K562 (cell line): ENCODE measurements at regions not wholly inside any gene's neighbourhood (a gene's known extent, or its start where the extent isn't known, plus 50 kb on each side); places are given as distances from the start of the nearest gene placed in this dataset.

Experiments used
- ATAC-seq: fragments of 200-7000 bp; cut with Tn5 transposase; 3 replicates; pipeline ENCODE4 v1.9.1; 2020; ENCODE audit warnings: moderate library complexity
- BruUV-seq: library from RNA; stranded (reverse); fragments of 400-500 nt; replicated peaks from 2 replicates; lab custom pipeline; 2021; lab: Mats Ljungman, UMichigan
- CTCF ChIA-PET: fragments of 300-600 bp; formaldehyde crosslinking; extraction: SDS; loops from one replicate; lab custom pipeline; 2021; ENCODE audit warnings: low intra/inter-chr PET ratio; lab: Yijun Ruan, JAX
- POLR2A ChIA-PET: fragments of 300-600, 350-650 bp; sonication (Branson Sonifier 250); formaldehyde crosslinking; extraction: SDS; loops from one replicate; lab custom pipeline; 2021; ENCODE audit warnings: antibody characterized with exemption, inconsistent platforms; lab: Yijun Ruan, JAX
- DNase-seq, 4 experiments: peaks; one replicate each; pipeline versions ENCODE4 v3.0.0 to v3.0.0-alpha.2; 2011 to 2018; ENCODE audit warnings: low spot score in 3 of 4, mixed read lengths in 3 of 4; ENCODE audit errors: extremely low read depth in 1 of 4
- FAIRE-seq: peaks from 2 replicates; lab custom pipeline; 2011; peaks lifted over from hg19 to GRCh38; lab: Jason Lieb, UNC
- H2AFZ ChIP-seq: 2 replicates; pipeline ENCODE4 v1.6.0; 2011; ENCODE audit warnings: low read depth, low read length, control low read depth, inconsistent platforms
- H3K27ac ChIP-seq: fragments of 200-600 bp; 3 replicates; pipeline ENCODE4 v1.8.0; 2011; ENCODE audit warnings: low read depth, mild to moderate bottlenecking, control low read depth, inconsistent platforms, low read length, moderate library complexity, mixed read lengths; ENCODE audit errors: extremely low read depth
- H3K27me3 ChIP-seq, 2 experiments: fragments of 300-600 bp in 1 of 2; 2 replicates in 1 of 2; 3 replicates in 1 of 2; pipeline versions ENCODE4 v1.6.0 to v1.8.0; 2011; ENCODE audit warnings: inconsistent platforms in 2 of 2, low read length in 2 of 2, mild to moderate bottlenecking in 1 of 2, mixed read lengths in 1 of 2, moderate library complexity in 1 of 2; ENCODE audit not compliant: control insufficient read depth in 2 of 2, insufficient read depth in 2 of 2
- H3K36me3 ChIP-seq: fragments of 300-600 bp; 3 replicates; pipeline ENCODE4 v1.8.0; 2011; ENCODE audit warnings: mild to moderate bottlenecking, low read length, inconsistent platforms; ENCODE audit not compliant: control insufficient read depth, insufficient read depth
- H3K4me1 ChIP-seq, 2 experiments: fragments of 200-600 bp in 1 of 2; replicated peaks in 1 of 2; 2 replicates in 1 of 2; 3 replicates in 1 of 2; pipeline versions ENCODE4 v1.5.1 to v1.8.0; 2011; ENCODE audit warnings: inconsistent platforms in 2 of 2, low read length in 2 of 2, mild to moderate bottlenecking in 1 of 2, mixed read lengths in 1 of 2, moderate library complexity in 1 of 2; ENCODE audit not compliant: control insufficient read depth in 2 of 2, insufficient read depth in 2 of 2
- H3K4me2 ChIP-seq: 2 replicates; pipeline ENCODE4 v1.6.1; 2011; ENCODE audit warnings: low read length, control low read depth, inconsistent platforms, mixed read lengths; ENCODE audit not compliant: insufficient read depth
- H3K4me3 ChIP-seq: fragments of 200-600 bp; sonication (generic), shearing (Covaris generic); 2 replicates; pipeline ENCODE4 v1.5.1; 2016; ENCODE audit warnings: control low read depth, inconsistent platforms
- H3K79me2 ChIP-seq: fragments of 200-600 bp; 3 replicates; pipeline ENCODE4 v1.8.0; 2011; ENCODE audit warnings: low read length, inconsistent platforms; ENCODE audit not compliant: control insufficient read depth, insufficient read depth
- H3K9ac ChIP-seq, 2 experiments: 2 replicates each; pipeline versions ENCODE4 v1.6.0 to v1.6.1; 2011; ENCODE audit warnings: low read depth in 2 of 2, low read length in 2 of 2, control low read depth in 1 of 2, inconsistent platforms in 1 of 2, mild to moderate bottlenecking in 1 of 2, mixed read lengths in 1 of 2; ENCODE audit not compliant: insufficient read depth in 1 of 2
- H3K9me1 ChIP-seq: one replicate; pipeline ENCODE4 v1.6.0; 2011; ENCODE audit warnings: inconsistent platforms, mild to moderate bottlenecking, low read length, moderate library complexity; ENCODE audit not compliant: control insufficient read depth, insufficient read depth
- H3K9me3 ChIP-seq: replicated peaks from 2 replicates; pipeline ENCODE4 v1.5.1; 2011; ENCODE audit warnings: low read depth, low read length, inconsistent platforms; ENCODE audit not compliant: control insufficient read depth, insufficient read depth
- H4K20me1 ChIP-seq: replicated peaks from 2 replicates; pipeline ENCODE4 v1.6.1; 2011; ENCODE audit warnings: low read length, inconsistent platforms, mixed read lengths; ENCODE audit not compliant: control insufficient read depth, insufficient read depth
- ATF3 ChIP-seq, 2 experiments: fragments of 450-650 bp in 1 of 2; sonication (generic) in 1 of 2; formaldehyde crosslinking in 1 of 2; IDR thresholded peaks in 1 of 2; conservative IDR thresholded peaks in 1 of 2; 2 replicates each; pipeline versions ENCODE4 v1.6.1 to v1.8.1; 2016 to 2023; ENCODE audit warnings: mild to moderate bottlenecking in 2 of 2, moderate library complexity in 2 of 2, inconsistent platforms in 1 of 2, missing genetic modification reagents in 1 of 2
- E2F1 ChIP-seq: sonication (generic); formaldehyde crosslinking; IDR thresholded peaks from 2 replicates; pipeline ENCODE4 v1.8.1; 2023; ENCODE audit warnings: mild to moderate bottlenecking, missing genetic modification reagents, moderate library complexity
- ELF4 ChIP-seq: fragments of 450-650 bp; formaldehyde crosslinking; IDR thresholded peaks from 2 replicates; pipeline ENCODE4 v1.4.0; 2022; ENCODE audit warnings: missing genetic modification characterization
- HBP1 ChIP-seq: fragments of 450-650 bp; formaldehyde crosslinking; IDR thresholded peaks from 2 replicates; pipeline ENCODE4 v1.4.0; 2022; ENCODE audit warnings: missing genetic modification characterization
- OTX1 ChIP-seq: fragments of 450-650 bp; formaldehyde crosslinking; IDR thresholded peaks from 2 replicates; pipeline ENCODE4 v1.4.0; 2022; ENCODE audit warnings: mild to moderate bottlenecking
- POLR2G ChIP-seq: fragments of 200-400 bp; formaldehyde crosslinking; IDR thresholded peaks from 2 replicates; pipeline ENCODE4 v1.6.1; 2017; ENCODE audit warnings: low read depth, mild to moderate bottlenecking, antibody characterized with exemption, low read length, moderate library complexity
- TCF7 ChIP-seq: sonication (generic); IDR thresholded peaks from 2 replicates; pipeline ENCODE4 v1.6.1; 2016; ENCODE audit warnings: antibody characterized with exemption, borderline replicate concordance
- THRB ChIP-seq: fragments of 450-650 bp; formaldehyde crosslinking; conservative IDR thresholded peaks from 2 replicates; pipeline ENCODE4 v1.4.0; 2022; ENCODE audit warnings: mild to moderate bottlenecking, missing genetic modification characterization
- ZNF512 ChIP-seq: IDR thresholded peaks from 2 replicates; pipeline ENCODE4 v1.6.1; 2016; ENCODE audit warnings: missing genetic modification characterization, missing compliant biosample characterization
- ZNF584 ChIP-seq: fragments of 200-800 bp; sonication (Bioruptor generic); IDR thresholded peaks from 2 replicates; pipeline ENCODE4 v1.6.1; 2016; ENCODE audit warnings: low read depth, mild to moderate bottlenecking, missing genetic modification characterization, missing compliant biosample characterization
- ZNF77 ChIP-seq: fragments of 250-450 bp; sonication (Bioruptor Pico); IDR thresholded peaks from 2 replicates; pipeline ENCODE4 v1.5.0; 2020
- in situ Hi-C: fragments of 300-500 bp; cut with MboI; formaldehyde crosslinking; loops from 4 replicates; pipeline ENCODE4 v1.15.0; 2018; ENCODE audit warnings: inconsistent platforms, mixed read lengths
- intact Hi-C: fragments of 100-400 bp; cut with micrococcal nuclease; formaldehyde crosslinking; loops from 2 replicates; pipeline ENCODE4 v1.14.2; 2022

GRCh38 chr18:10275486-10275885, 178.9 kb upstream of the APCDD1 start (continued):
- TF ChIP-seq ATF3 (IDR thresholded peaks at IDR 0.05) (peak; percentile 49), ATF3 (CRISPR knock-in tag; conservative IDR thresholded peaks at IDR 0.05) (no peak), POLR2G (no peak)

GRCh38 chr18:10278265-10278664, 176.2 kb upstream of the APCDD1 start:
- ATAC-seq = no peak
- H3K4me1 ChIP-seq = no peaks in the 10 kb centered on the region
- BruUV-seq = no TSS peak
- FAIRE-seq = no peak
- no peaks in the 10 kb centered on the region for H3K9me1 ChIP-seq
- no peaks in the 10 kb centered on the region for H3K36me3 ChIP-seq
- POLR2A ChIA-PET = no interaction called here
- no peaks in the 10 kb centered on the region for H4K20me1 ChIP-seq
- no peak overlapping the region for H3K27ac ChIP-seq
- CTCF ChIA-PET = no interaction called here
- TF ChIP-seq ZNF77 (CRISPR knock-in tag) = no peak
- TF ChIP-seq ZNF584 (CRISPR knock-in tag) = no peak
- no peak for TF ChIP-seq TCF7
- TF ChIP-seq E2F1 (CRISPR knock-in tag) = no peak
- 0 out of 2 replicates have a peak, but pooled peaks have one; percentile 29 for TF ChIP-seq OTX1 (CRISPR knock-in tag)
- TF ChIP-seq ZNF512 = peak; percentile 52; the same call in 1 of the 2 replicates
- peak; percentile 63; the same call in 1 of the 2 replicates for TF ChIP-seq THRB (CRISPR knock-in tag)
- TF ChIP-seq ELF4 (CRISPR knock-in tag) = peak; percentile 37; the same call in 1 of the 2 replicates
- TF ChIP-seq HBP1 (CRISPR knock-in tag) = 0 out of 2 replicates have a peak, but pooled peaks have one; percentile 48
- no peaks in the 10 kb centered on the region for H3K79me2 ChIP-seq
- H3K27me3 ChIP-seq = peaks cover 6 to 7% of the 10 kb centered on the region in 2 experiments; a peak in 1 of 5 replicates
- DNase-seq = no peak
- in situ Hi-C loops = no loop called here
- no peaks in the 10 kb centered on the region for H3K9me3 ChIP-seq
- no peak overlapping the region for H3K4me3 ChIP-seq
- no peak overlapping the region for H3K9ac ChIP-seq
- intact Hi-C loops = no loop called here
- no peak overlapping the region for H2AFZ ChIP-seq
- H3K4me2 ChIP-seq = no peak overlapping the region
